Brain microvascular endothelial cell (primary cell): ENCODE measurements at regions not wholly inside any gene's neighbourhood (a gene's known extent, or its start where the extent isn't known, plus 50 kb on each side); places are given as distances from the start of the nearest gene placed in this dataset.

Source experiments
- DNase-seq: peaks from one replicate; pipeline ENCODE4 v3.0.0-alpha.2; 2020
- H3K27ac ChIP-seq: fragments of 250-450 bp; sonication (Bioruptor Pico); 2 replicates; pipeline ENCODE4 v1.5.1; 2020; ENCODE audit warnings: mild to moderate bottlenecking, moderate library complexity
- H3K27me3 ChIP-seq: fragments of 250-450 bp; sonication (Bioruptor Pico); replicated peaks from 2 replicates; pipeline ENCODE4 v1.5.1; 2020; ENCODE audit warnings: mild to moderate bottlenecking
- H3K36me3 ChIP-seq: fragments of 250-450 bp; sonication (Bioruptor Pico); replicated peaks from 2 replicates; pipeline ENCODE4 v1.5.1; 2020; ENCODE audit warnings: mild to moderate bottlenecking
- H3K4me3 ChIP-seq: 2 replicates; pipeline ENCODE4 v1.5.1; 2011; ENCODE audit warnings: low read depth, mild to moderate bottlenecking, control low read depth, low read length, moderate library complexity
- in situ Hi-C: cut with HindIII; loops from 2 replicates; pipeline ENCODE4 v1.10.0; 2017; ENCODE audit warnings: low sequenced_read_pairs, low pct_ligation_motif_present
- TF ChIP-seq, protein P1 (sequence below): IDR thresholded peaks from 2 replicates; pipeline ENCODE4 v1.5.1; 2011; ENCODE audit warnings: low read depth, mild to moderate bottlenecking, moderate library complexity, low read length, control low read depth, inconsistent platforms; ENCODE audit errors: missing control alignments

GRCh38 chrX:42131856-42132255, 208.5 kb upstream of the CASK start:
- no peak overlapping the region for H3K27ac ChIP-seq
- in situ Hi-C loops: no loop called here
- TF ChIP-seq, protein P1, sequence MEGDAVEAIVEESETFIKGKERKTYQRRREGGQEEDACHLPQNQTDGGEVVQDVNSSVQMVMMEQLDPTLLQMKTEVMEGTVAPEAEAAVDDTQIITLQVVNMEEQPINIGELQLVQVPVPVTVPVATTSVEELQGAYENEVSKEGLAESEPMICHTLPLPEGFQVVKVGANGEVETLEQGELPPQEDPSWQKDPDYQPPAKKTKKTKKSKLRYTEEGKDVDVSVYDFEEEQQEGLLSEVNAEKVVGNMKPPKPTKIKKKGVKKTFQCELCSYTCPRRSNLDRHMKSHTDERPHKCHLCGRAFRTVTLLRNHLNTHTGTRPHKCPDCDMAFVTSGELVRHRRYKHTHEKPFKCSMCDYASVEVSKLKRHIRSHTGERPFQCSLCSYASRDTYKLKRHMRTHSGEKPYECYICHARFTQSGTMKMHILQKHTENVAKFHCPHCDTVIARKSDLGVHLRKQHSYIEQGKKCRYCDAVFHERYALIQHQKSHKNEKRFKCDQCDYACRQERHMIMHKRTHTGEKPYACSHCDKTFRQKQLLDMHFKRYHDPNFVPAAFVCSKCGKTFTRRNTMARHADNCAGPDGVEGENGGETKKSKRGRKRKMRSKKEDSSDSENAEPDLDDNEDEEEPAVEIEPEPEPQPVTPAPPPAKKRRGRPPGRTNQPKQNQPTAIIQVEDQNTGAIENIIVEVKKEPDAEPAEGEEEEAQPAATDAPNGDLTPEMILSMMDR: no peak
- no peaks in the 10 kb centered on the region for H3K27me3 ChIP-seq
- H3K36me3 ChIP-seq: no peaks in the 10 kb centered on the region
- H3K4me3 ChIP-seq: no peak overlapping the region
- no peak for DNase-seq

GRCh38 chrX:42129022-42129940, 205.9 kb upstream of the CASK start:
- H3K27me3 ChIP-seq: no peaks in the 10 kb centered on the region
- H3K27ac ChIP-seq: no peak overlapping the region
- H3K4me3 ChIP-seq: no peak overlapping the region
- TF ChIP-seq, protein P1: no peak
- in situ Hi-C loops: no loop called here
- no peak for DNase-seq
- H3K36me3 ChIP-seq: no peaks in the 10 kb centered on the region

DNA sequence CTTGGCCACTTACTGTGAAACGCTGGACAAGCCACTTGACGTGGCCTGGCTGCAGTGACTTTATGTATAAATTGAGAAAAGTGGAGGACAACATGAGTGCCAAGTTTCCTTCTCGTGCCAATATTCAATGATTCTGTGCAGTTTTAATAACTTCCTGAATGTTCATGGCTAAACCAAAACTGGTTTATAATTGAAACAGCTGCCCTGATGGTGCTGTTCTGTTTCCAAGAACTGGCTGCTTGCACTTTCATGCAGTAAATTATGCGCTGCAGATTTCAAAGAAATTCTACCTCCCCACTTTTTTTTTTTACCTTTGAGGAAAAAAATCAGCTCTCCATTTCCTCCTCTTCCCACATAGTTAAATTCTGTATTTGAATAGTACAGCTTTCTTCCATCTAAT, 205.2 kb upstream of the CASK start:
- TF ChIP-seq, protein P1: no peak
- in situ Hi-C loops: no loop called here
- no peak for DNase-seq
- Histone ChIP-seq H3K27ac (no peak overlapping the region), H3K36me3 (no peaks in the 10 kb centered on the region), H3K27me3 (no peaks in the 10 kb centered on the region), H3K4me3 (no peak overlapping the region)

GRCh38 chrX:42128020-42128419, 204.7 kb upstream of the CASK start:
- Histone ChIP-seq H3K27me3 (no peaks in the 10 kb centered on the region), H3K36me3 (no peaks in the 10 kb centered on the region), H3K4me3 (no peak overlapping the region), H3K27ac (no peak overlapping the region)
- DNase-seq: no peak
- TF ChIP-seq, protein P1: no peak
- in situ Hi-C loops: no loop called here

- in situ Hi-C loops: no loop called here
- DNase-seq: no peak
- TF ChIP-seq, protein P1: no peak
- H3K36me3 ChIP-seq: no peaks in the 10 kb centered on the region
- no peak overlapping the region for H3K27ac ChIP-seq
- no peaks in the 10 kb centered on the region for H3K27me3 ChIP-seq
- no peak overlapping the region for H3K4me3 ChIP-seq
Observed at GRCh38 chrX:42127563-42127962, 204.2 kb upstream of the CASK start.
